HG03442 (cell line): ENCODE measurements at regions not wholly inside any gene's neighbourhood (a gene's known extent, or its start where the extent isn't known, plus 50 kb on each side); places are given as distances from the start of the nearest gene placed in this dataset.
"Not testable (repeated sequence)": the region's sequence is repeated elsewhere in the genome, so short reads cannot be mapped to it uniquely, and the experiment has no call there.

Experiments used
- ATAC-seq: cut with Tn5 transposase; IDR thresholded peaks from one replicate; pipeline ENCODE4 v1.9.1; 2021; ENCODE audit warnings: mild to moderate bottlenecking, moderate library complexity; ENCODE audit not compliant: unreplicated experiment

DNA sequence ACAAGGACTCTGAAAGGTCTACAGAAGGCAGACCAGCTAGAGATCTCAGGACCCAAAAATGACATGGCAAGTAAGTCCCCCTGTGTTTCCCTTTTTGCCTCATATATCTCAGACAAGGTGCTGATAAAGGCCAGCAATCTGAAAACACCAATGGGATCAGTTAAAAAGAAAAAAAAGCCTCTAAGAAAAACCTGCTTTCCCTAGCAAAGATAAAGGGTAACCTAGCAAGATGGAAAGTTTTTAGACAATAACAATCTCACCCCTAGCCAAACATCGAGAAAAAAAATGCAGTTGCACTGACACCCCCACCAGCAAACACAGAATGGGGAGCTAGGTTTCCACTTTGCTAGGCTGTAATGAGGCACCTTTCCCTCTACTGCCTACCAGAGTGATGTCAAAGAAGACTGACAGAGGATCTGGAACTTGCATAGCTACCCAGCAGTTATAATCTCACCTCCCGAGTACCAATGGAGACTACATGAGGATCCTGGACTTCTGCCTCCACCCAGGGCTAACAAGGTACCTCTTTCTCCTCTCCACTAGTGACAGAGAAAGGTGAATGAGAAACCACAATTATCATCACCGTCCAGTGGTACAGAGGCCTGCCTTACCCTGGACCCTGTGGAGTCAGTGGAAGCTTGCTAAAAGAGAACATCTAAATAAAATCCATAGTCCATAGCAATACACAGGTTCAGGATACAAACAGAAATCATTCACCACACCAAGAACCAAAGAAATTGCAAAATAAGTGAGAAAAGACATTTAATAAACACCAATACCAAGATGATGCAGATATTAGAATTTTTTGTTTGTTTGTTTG, 240.8 kb downstream of the ARHGAP12 start:
- no peak for ATAC-seq

DNA sequence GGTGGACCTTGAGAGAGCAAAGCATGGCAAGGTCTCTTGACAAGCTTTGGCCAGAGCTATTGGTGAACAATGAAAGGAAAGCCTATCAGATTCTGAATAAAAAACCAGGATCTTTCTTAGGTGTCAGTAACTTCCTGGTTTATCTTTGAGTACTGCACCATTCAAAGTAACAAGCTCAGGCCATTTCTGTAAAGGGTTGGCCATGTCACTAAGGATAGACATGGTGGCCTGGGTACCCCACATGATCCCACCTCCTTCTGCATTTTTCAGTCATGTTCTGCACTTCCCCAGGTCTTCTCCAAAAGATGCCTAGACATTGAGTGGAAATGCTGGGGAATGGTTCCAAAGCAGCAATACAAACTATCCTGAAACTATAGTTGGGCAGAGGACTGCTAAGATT, 242.0 kb downstream of the ARHGAP12 start:
- no peak for ATAC-seq

DNA sequence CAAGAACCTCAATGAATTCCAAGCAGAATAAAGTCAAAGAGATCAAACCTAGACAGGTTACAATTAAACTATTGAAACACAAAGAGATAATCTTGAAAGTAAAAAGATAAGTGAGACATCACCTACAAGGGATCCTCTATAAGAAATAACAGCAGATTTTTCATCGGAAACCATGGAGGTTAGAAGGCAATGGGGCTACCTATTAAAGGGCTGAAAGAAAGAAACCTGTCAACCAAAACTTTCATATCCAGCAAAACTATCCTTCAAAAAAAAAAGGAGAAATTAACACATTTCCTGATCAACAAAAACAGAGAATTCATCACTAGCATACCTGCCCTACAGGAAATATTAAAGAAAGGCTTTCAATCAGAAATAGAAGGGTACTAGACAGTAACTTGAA, 244.9 kb downstream of the ARHGAP12 start:
- no peak for ATAC-seq

DNA sequence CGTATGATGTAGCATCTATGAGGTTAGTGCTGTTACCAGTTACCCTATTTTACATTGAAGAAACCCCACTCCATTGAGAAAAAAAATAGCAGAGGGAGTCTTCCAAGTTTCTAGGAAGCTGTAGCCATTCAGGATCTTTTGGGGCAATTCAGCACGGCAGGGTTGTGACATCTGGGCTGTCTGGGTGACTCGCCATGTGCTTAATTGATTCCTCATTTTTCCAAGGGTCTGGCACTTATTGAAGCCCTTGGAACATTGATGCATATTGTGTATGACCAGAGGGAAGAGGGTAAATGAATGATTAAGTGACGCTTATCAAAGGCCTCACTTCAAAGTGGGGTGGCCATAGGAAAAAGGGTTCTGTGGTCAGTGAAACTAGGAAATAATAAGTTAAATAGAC, 248.7 kb downstream of the ARHGAP12 start:
- ATAC-seq: no peak

DNA sequence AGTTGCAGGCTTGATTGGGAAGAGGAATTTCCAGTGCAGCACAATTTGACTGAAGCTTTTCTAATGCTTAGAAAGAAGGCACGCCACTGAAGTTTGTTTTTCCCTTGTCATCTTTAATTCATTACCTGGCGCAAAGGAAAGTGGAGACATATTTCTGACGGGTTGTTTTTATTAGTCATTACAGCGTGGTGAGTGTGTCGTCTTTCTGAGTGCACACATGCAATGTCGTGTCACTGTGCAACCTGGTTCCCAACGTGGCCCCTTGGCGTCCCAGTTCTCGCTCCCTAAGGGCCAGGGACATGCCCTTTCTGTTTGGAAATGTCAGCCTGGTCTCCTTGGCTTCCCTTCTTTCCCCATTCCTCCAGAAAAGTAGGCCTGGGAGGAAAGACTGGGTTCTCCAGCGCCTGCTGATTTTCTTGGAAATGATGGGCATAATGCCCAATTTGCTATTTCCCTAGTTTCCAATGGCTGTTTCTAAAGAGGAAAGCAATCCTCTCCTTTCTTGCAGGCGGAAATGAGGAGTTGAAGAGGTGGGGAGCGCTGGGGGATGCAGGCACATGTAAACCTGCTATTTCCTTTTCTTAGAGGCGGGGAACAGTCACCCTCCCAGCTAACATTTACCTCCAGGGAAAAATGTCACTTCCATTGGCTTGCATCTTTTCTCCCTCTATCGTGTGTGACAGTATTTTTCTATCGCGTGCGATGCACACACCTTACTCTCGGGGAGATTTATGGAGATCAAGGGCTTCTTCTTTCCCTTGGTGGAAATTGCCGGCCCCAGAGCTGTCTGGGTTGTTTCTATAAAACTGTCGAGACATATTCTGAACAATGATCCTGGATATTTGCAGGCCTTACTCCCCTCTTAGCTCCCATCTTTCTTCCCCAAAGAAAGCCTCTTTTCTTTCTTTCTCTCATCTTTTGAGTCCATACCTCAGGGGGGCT, 249.8 kb downstream of the ARHGAP12 start:
- ATAC-seq: no peak

DNA sequence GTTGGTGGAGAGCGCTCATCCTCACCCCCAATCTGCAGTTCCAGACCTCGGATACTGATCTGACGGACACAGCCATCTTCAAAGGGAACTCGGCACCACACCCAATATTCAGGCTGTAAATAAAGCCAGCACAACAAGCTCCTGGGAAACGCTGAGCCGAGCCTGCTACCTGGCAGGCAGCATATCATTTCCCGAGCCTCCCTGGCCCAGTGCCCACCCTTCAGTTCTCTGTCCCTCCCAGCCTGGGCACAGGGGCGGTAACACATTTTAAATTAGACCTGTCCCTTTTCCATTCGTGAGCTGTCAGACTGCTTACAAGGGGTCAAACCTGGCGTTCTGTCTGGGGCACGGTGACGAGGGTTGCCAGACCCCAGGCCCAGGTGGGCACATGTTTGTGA, 250.5 kb downstream of the ARHGAP12 start:
- no peak for ATAC-seq

DNA sequence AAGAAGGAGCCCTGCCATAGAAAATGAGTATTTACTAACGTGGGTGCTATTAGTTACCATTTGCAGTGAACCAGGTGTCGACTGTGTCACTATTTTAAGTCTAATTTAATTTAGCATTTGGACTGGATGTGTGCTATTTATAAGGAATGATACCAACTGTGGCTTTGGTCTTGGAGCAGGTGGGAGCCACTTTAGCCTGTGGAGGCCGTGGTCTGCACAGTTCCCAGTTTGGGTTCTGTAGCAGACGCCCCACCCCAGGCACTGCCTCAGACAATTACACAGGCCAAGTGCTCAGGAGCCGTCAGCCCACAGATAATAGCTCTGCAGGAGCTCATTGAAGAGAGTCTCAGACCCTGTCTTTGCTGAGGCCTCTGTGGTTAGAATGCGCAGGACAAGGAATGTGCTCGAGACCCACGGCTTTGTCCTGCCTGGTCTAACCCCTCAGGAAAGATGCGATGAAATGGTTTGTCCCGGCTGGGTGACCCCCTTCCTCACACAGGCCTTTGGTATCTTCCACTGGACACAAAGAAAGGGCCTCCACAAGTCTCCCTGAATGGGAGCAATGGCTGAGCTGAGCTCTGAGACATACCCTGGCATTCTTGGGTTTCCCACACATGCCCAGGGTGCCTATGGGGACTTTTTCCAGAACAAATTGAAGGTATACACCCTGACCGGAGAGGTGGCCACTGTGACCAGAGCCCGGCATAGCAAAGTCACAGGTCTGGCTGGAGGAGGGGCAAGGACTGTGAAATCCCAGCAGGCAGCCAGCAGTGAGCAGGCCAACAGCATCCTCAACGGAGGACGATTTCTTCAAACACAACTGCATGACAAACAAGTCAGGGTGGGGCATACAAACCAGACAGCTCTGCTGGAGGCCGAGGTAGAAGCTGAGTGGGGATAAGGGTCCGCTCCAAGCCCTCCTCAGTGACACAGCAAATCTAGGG, 251.2 kb downstream of the ARHGAP12 start:
- no peak for ATAC-seq

DNA sequence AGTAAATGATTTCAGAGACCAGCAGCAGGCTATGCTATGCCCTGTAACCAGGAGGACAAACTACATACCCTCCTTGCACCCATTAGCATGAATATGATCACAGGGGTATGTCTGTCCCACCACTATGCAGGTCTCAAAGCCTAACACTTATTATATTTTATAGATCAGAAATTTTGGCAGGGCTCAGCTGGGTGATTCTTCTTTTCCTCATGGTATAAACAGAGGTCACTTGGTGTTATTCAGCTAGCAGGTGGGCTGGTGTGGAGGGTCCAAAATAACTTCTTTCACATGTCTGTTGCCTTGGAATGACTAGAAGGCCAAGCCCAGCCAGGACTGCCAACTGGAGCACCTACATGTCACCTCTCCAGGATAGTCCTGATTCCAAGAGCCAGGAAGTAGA, 252.9 kb downstream of the ARHGAP12 start:
- ATAC-seq: no peak

DNA sequence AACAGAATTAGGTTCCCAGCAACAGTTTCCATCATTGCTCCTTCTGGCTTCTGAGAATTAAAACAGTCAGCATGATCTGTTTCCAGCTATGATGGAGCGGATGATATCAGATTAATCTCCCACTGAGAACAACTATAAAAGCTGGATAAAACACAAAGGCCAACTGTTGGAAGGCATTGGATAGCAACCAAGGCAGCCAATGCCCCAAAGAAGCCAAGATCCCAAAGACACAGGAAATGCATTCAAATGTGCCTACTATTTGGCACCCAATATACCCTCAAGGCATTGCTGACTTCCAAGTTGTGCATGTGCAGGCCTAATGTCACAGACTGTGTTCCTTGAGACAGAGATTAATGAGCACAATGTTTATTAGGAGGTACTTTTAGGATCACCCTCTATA, 259.3 kb downstream of the ARHGAP12 start:
- no peak for ATAC-seq

DNA sequence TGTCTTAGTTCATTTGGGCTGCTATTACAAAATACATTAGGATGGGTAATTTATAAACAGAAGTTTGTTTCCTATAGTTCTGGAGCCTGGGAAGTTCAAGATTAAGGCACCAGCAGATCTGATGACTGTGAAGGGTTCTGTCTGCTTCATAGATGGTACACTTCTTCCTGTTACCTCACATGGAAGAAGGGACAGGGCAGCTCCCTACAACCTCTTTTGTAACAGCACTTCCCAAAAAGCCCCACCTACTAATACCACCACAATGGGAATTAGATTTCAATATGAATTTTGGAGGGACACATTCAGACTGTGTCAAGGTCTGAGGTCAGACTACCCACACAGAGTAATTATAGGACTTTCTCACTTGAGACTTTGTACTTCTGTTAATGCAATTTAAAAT, 260.3 kb downstream of the ARHGAP12 start:
- ATAC-seq: no peak

DNA sequence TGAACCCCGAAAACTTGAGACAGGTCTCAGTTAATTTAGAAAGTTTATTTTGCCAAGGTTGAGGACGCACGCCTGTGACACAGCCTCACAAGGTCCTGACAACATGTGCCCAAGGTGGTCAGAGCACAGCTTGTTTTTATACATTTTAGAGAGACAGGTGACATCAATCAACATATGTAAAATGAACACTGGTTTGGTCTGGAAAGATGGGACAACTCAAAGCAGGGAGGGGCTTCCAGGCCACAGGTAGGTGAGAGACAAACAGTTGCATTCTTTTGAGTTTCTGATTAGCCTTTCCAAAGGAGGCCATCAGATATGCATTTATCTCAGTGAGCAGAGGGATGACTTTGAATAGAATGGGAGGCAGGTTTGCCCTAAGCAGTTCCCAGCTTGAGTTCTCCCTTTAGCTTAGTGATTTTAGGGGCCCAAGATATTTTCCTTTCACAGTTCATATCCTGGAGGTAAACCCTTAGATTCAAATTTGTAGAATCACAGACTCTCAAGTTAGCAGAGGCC, 262.8 kb downstream of the ARHGAP12 start:
- ATAC-seq: not testable (repeated sequence)

DNA sequence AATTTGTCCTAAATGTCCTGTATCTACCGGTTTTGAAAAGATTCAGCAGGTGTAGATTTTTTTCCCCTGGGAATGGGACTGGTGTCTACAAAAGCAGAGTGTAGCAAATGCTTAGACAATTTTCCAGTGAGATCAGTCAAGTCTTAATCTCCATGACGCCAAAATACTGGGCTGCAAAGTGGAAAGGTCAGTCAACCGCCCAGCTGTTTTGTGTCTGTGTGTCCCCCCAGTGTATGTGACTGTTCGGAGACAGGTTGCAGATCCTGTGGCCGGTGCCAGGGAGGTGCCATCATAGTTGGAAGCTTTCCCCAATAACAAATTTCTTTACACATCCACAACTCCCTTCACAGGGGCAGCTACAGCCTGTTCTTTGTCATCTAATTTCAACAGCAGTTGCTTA, 263.8 kb downstream of the ARHGAP12 start:
- no peak for ATAC-seq

DNA sequence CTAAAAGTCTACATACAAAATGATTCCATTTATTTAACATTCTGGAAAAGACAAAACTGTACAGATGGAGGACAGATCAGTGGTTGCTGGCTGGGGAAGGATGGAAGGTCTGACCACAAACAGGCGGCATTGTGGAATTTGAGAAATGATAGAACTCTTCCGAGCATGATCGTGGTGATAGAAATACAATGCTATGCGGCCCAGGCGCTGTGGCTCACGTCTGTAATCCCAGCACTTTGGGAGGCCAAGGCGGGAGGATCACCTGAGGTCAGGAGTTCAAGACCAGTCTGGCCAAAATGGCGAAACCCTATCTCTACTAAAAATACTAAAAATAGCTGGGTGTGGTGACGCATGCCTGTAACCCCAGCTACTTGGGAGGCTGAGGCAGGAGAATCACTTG, 264.6 kb downstream of the ARHGAP12 start:
- ATAC-seq: not testable (repeated sequence)

DNA sequence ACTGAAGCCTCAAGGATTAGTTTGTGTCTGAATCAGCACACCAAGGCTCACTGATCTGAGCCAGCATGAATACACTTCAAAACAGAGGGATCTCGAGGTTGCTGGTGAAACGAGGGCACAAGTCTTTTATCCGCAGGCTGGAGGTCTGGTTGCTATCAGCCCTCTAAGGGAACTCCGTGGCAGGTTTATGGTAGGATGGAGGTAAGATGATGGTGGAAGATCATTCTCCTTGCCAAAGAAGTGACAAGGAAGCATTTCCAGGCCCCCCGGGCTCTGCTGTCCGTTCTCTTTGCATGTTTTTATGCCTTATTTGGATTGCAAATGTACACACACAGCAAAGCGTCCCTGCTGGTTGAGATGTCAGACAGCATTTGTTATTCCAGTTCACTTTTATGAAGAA, 268.3 kb downstream of the ARHGAP12 start:
- ATAC-seq: no peak

DNA sequence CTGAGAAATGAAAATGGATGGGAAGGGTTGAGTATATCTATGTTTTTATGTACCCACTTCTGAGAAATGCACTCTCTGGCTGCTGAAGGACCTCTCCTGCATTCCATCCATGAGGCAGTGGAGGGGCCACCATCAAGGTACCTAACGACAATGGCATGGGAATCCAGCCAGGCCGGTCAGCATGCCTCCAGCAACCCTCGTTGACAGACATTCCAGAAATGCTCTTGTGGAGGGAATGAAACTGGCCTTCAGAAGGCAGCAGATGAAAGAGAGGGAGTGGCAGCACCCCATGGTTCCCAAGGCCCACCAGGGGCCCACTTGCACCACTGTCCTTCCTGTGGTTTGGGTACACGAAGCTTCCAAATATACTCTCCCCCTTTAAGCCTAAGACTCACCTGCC, 269.0 kb downstream of the ARHGAP12 start:
- ATAC-seq: no peak

DNA sequence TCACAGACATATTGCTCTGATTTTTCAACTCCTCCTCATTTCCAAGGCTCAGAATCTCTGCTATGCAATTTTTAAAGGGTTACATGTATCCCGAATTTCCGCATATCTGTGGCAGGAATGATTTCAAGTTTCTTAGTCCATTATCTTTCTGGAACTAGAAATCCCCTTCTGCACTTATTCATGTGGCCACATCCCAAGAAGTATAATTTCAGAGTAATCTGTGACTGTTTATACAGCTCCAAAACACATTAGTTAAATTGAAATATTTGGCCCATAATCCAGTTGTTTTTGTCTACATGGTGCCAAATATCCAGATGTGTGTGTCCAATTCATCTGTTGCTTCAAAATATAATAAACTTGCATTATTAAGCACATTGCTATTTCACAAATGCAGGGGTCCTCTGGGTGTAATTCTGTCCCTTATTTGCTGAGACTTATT, 271.2 kb downstream of the ARHGAP12 start:
- no peak for ATAC-seq

DNA sequence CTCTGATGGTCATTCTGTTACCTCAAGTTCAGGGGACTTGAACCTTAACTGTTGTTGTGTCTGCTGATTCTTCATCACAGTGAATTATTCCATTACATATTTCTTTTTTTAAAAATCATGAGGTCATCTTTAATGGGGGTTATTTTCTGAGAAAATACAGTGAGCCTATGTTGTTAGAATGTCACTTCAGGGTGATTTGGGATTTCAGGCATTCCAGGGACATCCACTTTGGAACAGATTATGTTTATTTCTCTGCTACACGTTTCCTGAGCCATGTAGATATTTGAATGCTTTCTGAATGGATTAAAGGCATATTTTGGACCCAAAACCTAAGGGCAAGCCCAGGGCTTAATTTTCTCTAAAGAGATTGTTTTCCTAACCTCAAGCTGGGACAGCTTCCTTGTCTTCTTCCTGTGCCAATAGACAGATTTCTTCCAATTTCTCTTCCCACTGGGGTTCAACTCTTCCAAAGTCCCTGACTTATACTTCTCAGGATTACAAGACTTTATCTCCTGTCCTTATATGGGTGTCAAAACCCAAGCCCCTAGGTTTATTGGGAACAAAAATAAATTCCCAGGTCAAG, 271.7 kb downstream of the ARHGAP12 start:
- no peak for ATAC-seq

DNA sequence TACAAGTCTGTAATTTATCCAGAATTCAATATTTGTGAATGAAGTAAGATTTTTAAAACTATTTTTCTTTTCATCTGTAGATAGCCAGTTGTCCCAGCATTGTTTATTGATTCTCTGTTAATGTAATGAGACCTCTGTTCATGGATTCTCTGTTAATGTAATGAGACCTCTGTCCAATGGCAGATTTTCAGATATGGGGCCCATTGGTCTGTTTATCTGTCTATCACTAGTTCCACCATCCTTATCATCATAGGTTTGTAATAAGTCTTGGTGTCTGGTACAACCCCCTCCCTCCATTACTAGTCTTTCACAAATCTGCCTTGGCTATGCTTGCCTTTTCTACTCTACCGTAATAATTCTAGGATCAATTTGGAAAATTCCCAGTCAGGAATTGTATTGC, 276.6 kb downstream of the ARHGAP12 start:
- no peak for ATAC-seq

DNA sequence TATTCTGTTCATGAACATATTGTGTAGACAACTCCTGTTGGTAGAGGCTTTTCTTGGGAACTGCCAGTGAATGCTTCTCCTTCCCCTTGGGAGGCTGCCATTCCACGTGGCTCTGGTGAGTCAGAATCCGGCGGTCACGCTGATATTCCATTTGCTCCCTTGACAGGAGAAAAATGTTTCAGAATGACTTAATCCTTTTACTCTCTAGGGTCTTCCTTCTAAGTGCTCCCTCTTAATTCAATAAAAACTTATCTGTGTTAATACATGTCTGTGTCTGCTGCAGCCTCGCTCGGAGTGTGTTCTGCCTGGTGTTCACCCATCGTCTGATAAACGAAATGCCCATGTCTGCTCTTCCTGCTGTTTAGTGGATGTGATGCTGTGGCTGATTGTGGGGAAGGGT, 278.6 kb downstream of the ARHGAP12 start:
- no peak for ATAC-seq

DNA sequence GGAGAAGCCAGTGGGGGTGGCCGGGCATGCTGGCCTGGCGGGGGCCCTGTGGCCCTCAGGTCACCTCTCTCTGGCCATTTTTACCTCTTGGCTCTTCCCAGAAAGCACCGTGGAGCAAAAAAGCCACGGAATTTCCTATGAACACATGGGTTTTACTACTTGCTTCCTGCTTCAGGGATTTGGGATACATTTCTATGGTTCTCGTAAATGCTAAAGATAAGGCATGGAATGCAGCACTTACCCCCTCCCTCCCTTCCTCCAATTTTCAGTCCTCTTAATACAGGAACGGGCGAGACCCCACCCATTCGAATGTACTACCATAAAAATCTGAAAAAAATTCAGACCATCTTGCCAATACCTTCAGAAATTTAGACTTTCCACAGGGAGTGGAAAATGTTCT, 279.7 kb downstream of the ARHGAP12 start:
- ATAC-seq: no peak
